GM23248 (cell line): ENCODE measurements at regions not wholly inside any gene's neighbourhood (a gene's known extent, or its start where the extent isn't known, plus 50 kb on each side); places are given as distances from the start of the nearest gene placed in this dataset.

Experiments
- EZH2 ChIP-seq: fragments of 200-600 bp; sonication (generic); IDR thresholded peaks from 2 replicates; pipeline ENCODE4 v1.6.1; 2018; ENCODE audit warnings: antibody characterized with exemption, mild to moderate bottlenecking; ENCODE audit not compliant: insufficient read depth, poor library complexity, severe bottlenecking
- EZH2phosphoT487 ChIP-seq: fragments of 200-600 bp; sonication (generic); IDR thresholded peaks from 2 replicates; pipeline ENCODE4 v1.6.1; 2018; ENCODE audit warnings: antibody characterized with exemption, moderate library complexity, mild to moderate bottlenecking, low read depth; ENCODE audit not compliant: insufficient read depth

GRCh38 chr18:6497543-6497942, 82.8 kb upstream of the L3MBTL4 start:
- TF ChIP-seq EZH2 = no peak
- no peak for TF ChIP-seq EZH2phosphoT487
